Endothelial cell of umbilical vein (primary cell): ENCODE measurements at regions not wholly inside any gene's neighbourhood (a gene's known extent, or its start where the extent isn't known, plus 50 kb on each side); places are given as distances from the start of the nearest gene placed in this dataset.

ENCODE experiments used
- BruUV-seq: library from RNA; stranded (reverse); fragments of 400-500 nt; replicated peaks from 2 replicates; lab custom pipeline; 2021; lab: Mats Ljungman, UMichigan
- CTCF ChIA-PET: fragments of 300-600, 350-600 bp; sonication (Branson Sonifier 250); formaldehyde crosslinking; loops from one replicate; lab custom pipeline; 2021; ENCODE audit warnings: antibody characterized with exemption, inconsistent platforms; lab: Charles Lee
- POLR2A ChIA-PET: fragments of 300-600, 350-600 bp; sonication (Branson Sonifier 250); formaldehyde crosslinking; loops from one replicate; lab custom pipeline; 2021; ENCODE audit warnings: antibody characterized with exemption, inconsistent platforms; lab: Charles Lee
- DNase-seq: peaks from one replicate; pipeline ENCODE4 v3.0.0-alpha.2; 2011; ENCODE audit warnings: low read depth, low spot score
- FAIRE-seq: peaks from 2 replicates; lab custom pipeline; 2011; peaks lifted over from hg19 to GRCh38; lab: Jason Lieb, UNC
- H2AFZ ChIP-seq: 2 replicates; pipeline ENCODE4 v1.6.0; 2012; ENCODE audit warnings: low read depth, low read length, control low read depth, inconsistent platforms
- H3K27ac ChIP-seq: 2 replicates; pipeline ENCODE4 v1.5.1; 2011; ENCODE audit warnings: low read depth, mild to moderate bottlenecking, control low read depth, low read length, moderate library complexity; ENCODE audit not compliant: insufficient read depth
- H3K27me3 ChIP-seq, 2 experiments: 2 replicates each; pipeline versions ENCODE4 v1.6.0 to v1.6.1; 2011; ENCODE audit warnings: low read length in 2 of 2, mixed read lengths in 1 of 2; ENCODE audit not compliant: control insufficient read depth in 2 of 2, insufficient read depth in 2 of 2
- H3K36me3 ChIP-seq, 2 experiments: 2 replicates in 1 of 2; 3 replicates in 1 of 2; pipeline ENCODE4 v1.5.1; 2011; ENCODE audit warnings: low read length in 2 of 2, mild to moderate bottlenecking in 1 of 2, moderate library complexity in 1 of 2; ENCODE audit not compliant: control insufficient read depth in 2 of 2, insufficient read depth in 2 of 2; ENCODE audit errors: extremely low read depth in 1 of 2
- H3K4me1 ChIP-seq: 3 replicates; pipeline ENCODE4 v1.5.1; 2011; ENCODE audit warnings: mild to moderate bottlenecking, low read length; ENCODE audit not compliant: control insufficient read depth, insufficient read depth; ENCODE audit errors: extremely low read depth
- H3K4me2 ChIP-seq: 2 replicates; pipeline ENCODE4 v1.6.1; 2011; ENCODE audit warnings: low read length, control low read depth, mixed read lengths; ENCODE audit not compliant: insufficient read depth
- H3K4me3 ChIP-seq, 3 experiments: fragments of 200-600 bp in 1 of 3; sonication (generic), shearing (Covaris generic) in 1 of 3; replicated peaks in 1 of 3; 2 replicates each; pipeline ENCODE4 v1.5.1; 2011 to 2016; ENCODE audit warnings: control low read depth in 3 of 3, low read length in 3 of 3, mild to moderate bottlenecking in 2 of 3, inconsistent platforms in 1 of 3, low read depth in 1 of 3, moderate library complexity in 1 of 3; ENCODE audit not compliant: insufficient read depth in 1 of 3
- H3K79me2 ChIP-seq: 2 replicates; pipeline ENCODE4 v1.6.0; 2012; ENCODE audit warnings: low read length, inconsistent platforms; ENCODE audit not compliant: control insufficient read depth, insufficient read depth
- H3K9ac ChIP-seq: replicated peaks from 2 replicates; pipeline ENCODE3; 2011; ENCODE audit warnings: low read length, control low read depth; ENCODE audit not compliant: insufficient read depth; ENCODE audit errors: extremely low read depth
- H3K9me1 ChIP-seq: replicated peaks from 3 replicates; pipeline ENCODE4 v1.6.0; 2011; ENCODE audit warnings: mild to moderate bottlenecking, low read length; ENCODE audit not compliant: control insufficient read depth, insufficient read depth; ENCODE audit errors: extremely low read depth
- H3K9me3 ChIP-seq: replicated peaks from 2 replicates; pipeline ENCODE4 v1.5.1; 2012; ENCODE audit warnings: low read length, inconsistent platforms; ENCODE audit not compliant: control insufficient read depth, insufficient read depth
- H4K20me1 ChIP-seq: replicated peaks from 2 replicates; pipeline ENCODE3; 2011; ENCODE audit warnings: mild to moderate bottlenecking, low read length; ENCODE audit not compliant: control insufficient read depth, insufficient read depth; ENCODE audit errors: extremely low read depth
- EZH2 ChIP-seq: IDR thresholded peaks from 2 replicates; pipeline ENCODE4 v1.6.1; 2012; ENCODE audit warnings: borderline replicate concordance, low read depth, mild to moderate bottlenecking, moderate library complexity, low read length, inconsistent platforms; ENCODE audit not compliant: severe bottlenecking
- FOS ChIP-seq: IDR thresholded peaks from 2 replicates; pipeline ENCODE4 v1.6.1; 2011; ENCODE audit warnings: mild to moderate bottlenecking, low read length, moderate library complexity, borderline replicate concordance; ENCODE audit not compliant: insufficient read depth
- GATA2 ChIP-seq: IDR thresholded peaks from 2 replicates; pipeline ENCODE4 v1.7.0; 2011; ENCODE audit warnings: low read depth, mild to moderate bottlenecking, moderate library complexity, mixed read lengths, low read length; ENCODE audit not compliant: insufficient read length, insufficient read depth
- JUN ChIP-seq: IDR thresholded peaks from 2 replicates; pipeline ENCODE4 v1.6.1; 2011; ENCODE audit warnings: borderline replicate concordance, low read depth; ENCODE audit not compliant: insufficient read length, insufficient read depth
- MYC ChIP-seq: IDR thresholded peaks from one replicate; pipeline ENCODE4 v1.6.1; 2011; ENCODE audit warnings: mild to moderate bottlenecking, low read depth, low read length
- POLR2A ChIP-seq: IDR thresholded peaks from 2 replicates; pipeline ENCODE4 v1.6.1; 2012; ENCODE audit warnings: low read depth, mild to moderate bottlenecking, control low read depth, low read length
- POLR2AphosphoS5 ChIP-seq: IDR thresholded peaks from 2 replicates; pipeline ENCODE4 v1.6.1; 2012; ENCODE audit warnings: low read depth, mild to moderate bottlenecking, control low read depth, low read length, moderate library complexity; ENCODE audit not compliant: insufficient read depth
- dilution Hi-C: fragments of 300-500 bp; cut with MboI; formaldehyde crosslinking; loops from one replicate; pipeline ENCODE4 v1.15.0; 2019; ENCODE audit warnings: low sequenced_read_pairs; ENCODE audit not compliant: extremely low pct_ligation_motif_present
- intact Hi-C: fragments of 100-400 bp; cut with micrococcal nuclease; formaldehyde crosslinking; loops from one replicate; pipeline ENCODE4 v1.10.0; 2022
- TF ChIP-seq, protein P1 (sequence below), 2 donors: IDR thresholded peaks; 1 replicate in 1 of 2; 2 replicates in 1 of 2; pipeline ENCODE4 v1.5.1; 2011; ENCODE audit warnings: low read length in 2 of 2, mild to moderate bottlenecking in 2 of 2, moderate library complexity in 2 of 2, control low read depth in 1 of 2, inconsistent platforms in 1 of 2, low read depth in 1 of 2; ENCODE audit not compliant: insufficient read depth in 1 of 2; ENCODE audit errors: extremely low read depth in 1 of 2
- TF ChIP-seq, protein P2 (sequence below): IDR thresholded peaks from 2 replicates; pipeline ENCODE4 v1.6.1; 2011; ENCODE audit not compliant: insufficient read depth, insufficient read length

- H3K9ac ChIP-seq = no peak overlapping the region
- H3K27me3 ChIP-seq = no peaks in the 10 kb centered on the region
- H2AFZ ChIP-seq = no peak overlapping the region
- no TSS peak for BruUV-seq
- no peak overlapping the region for H3K4me2 ChIP-seq
- no peak for FAIRE-seq
- DNase-seq = no peak
- H3K36me3 ChIP-seq = no peaks in the 10 kb centered on the region
- peaks cover 2% of the 10 kb centered on the region for H3K9me3 ChIP-seq
- POLR2A ChIA-PET = no interaction called here
- H4K20me1 ChIP-seq = no peaks in the 10 kb centered on the region
- intact Hi-C loops (no loop called here), dilution Hi-C loops (no loop called here)
- no peaks in the 10 kb centered on the region for H3K79me2 ChIP-seq
- no peak overlapping the region for H3K27ac ChIP-seq
- H3K4me1 ChIP-seq = no peaks in the 10 kb centered on the region
- H3K9me1 ChIP-seq = no peaks in the 10 kb centered on the region
- no peak overlapping the region for H3K4me3 ChIP-seq
- TF ChIP-seq FOS (no peak), EZH2 (no peak), MYC (no peak), GATA2 (no peak), POLR2AphosphoS5 (no peak), POLR2A (no peak), JUN (no peak)
- TF ChIP-seq, protein P1, sequence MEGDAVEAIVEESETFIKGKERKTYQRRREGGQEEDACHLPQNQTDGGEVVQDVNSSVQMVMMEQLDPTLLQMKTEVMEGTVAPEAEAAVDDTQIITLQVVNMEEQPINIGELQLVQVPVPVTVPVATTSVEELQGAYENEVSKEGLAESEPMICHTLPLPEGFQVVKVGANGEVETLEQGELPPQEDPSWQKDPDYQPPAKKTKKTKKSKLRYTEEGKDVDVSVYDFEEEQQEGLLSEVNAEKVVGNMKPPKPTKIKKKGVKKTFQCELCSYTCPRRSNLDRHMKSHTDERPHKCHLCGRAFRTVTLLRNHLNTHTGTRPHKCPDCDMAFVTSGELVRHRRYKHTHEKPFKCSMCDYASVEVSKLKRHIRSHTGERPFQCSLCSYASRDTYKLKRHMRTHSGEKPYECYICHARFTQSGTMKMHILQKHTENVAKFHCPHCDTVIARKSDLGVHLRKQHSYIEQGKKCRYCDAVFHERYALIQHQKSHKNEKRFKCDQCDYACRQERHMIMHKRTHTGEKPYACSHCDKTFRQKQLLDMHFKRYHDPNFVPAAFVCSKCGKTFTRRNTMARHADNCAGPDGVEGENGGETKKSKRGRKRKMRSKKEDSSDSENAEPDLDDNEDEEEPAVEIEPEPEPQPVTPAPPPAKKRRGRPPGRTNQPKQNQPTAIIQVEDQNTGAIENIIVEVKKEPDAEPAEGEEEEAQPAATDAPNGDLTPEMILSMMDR (IDR thresholded peaks at IDR 0.05; ENCODE audit: extremely low read depth in 1 of 2, insufficient read depth in 1 of 2, low read depth in 1 of 2, low read length in 2 of 2) = no peak
- TF ChIP-seq, protein P2, sequence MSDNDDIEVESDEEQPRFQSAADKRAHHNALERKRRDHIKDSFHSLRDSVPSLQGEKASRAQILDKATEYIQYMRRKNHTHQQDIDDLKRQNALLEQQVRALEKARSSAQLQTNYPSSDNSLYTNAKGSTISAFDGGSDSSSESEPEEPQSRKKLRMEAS = no peak
- CTCF ChIA-PET = no interaction called here
Observed at GRCh38 chr7:69070476-69070875, 527.8 kb upstream of the AUTS2 start.
